ENCODE measurements at regions not wholly inside any gene's neighbourhood (a gene's known extent, or its start where the extent isn't known, plus 50 kb on each side); places are given as distances from the start of the nearest gene placed in this dataset.

GRCh38 chr10:43863859-43864591 is 215.3 kb upstream of the ZNF32 start:
- Histone ChIP-seq H3K27ac (peak overlapping the region; percentile 71), H3K4me3 (ENCODE audit: low read depth, low read length) (no peak overlapping the region), H3K27me3 (replicated peaks) (no peaks in the 10 kb centered on the region), H3K36me3 (replicated peaks) (no peaks in the 10 kb centered on the region)
- no peak for TF ChIP-seq CTCF (IDR thresholded peaks at IDR 0.05; ENCODE audit: low read depth, low read length, missing control alignments)
- in situ Hi-C loops (cut with HindIII; ENCODE audit: low pct_ligation_motif_present, low sequenced_read_pairs), result no loop called here
- peak; percentile 59 for DNase-seq

DNA sequence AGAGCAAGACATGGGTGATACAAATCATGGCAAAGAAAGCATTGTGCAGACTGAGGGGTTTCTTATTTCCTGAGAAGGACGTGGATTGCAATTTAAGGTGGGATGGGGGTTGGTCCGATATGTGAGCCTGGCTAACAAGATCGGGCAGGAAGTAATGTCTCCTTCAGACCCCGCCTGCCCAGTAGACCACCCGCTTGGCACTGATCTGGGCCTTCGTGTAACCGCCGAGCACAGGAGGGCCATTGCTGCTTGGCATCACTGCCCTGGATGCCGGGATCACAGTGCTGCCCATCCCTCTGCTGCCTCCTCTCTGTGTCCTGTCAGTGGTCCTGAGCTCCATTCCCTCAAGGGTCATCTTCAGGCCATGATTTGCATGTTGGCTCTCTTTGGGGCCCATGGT is 214.6 kb upstream of the ZNF32 start:
- in situ Hi-C loops (cut with HindIII; ENCODE audit: low pct_ligation_motif_present, low sequenced_read_pairs), result no loop called here
- no peak for DNase-seq
- peak overlapping the region; percentile 71 for H3K27ac ChIP-seq

DNA sequence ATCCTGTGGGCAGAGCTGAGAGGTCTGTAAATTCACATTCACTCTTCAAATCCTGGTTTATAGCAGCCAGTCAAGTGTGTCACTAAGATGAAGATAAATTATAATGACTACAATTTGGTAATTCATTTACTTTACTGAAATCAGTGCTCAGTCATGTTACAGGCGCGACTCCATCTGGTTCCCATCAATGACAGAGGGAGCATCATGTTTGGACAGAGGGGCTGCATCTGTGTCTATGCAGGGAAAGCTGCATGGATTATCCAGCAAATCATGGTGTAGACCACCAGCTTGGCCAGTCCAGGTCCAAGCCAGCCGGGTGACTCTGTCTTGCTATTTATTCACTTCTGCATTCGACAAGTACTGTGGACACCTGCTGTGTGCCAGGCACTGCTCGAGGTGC is 214.1 kb upstream of the ZNF32 start:
- Histone ChIP-seq H3K4me3 (ENCODE audit: low read depth, low read length) (no peak overlapping the region), H3K36me3 (replicated peaks) (no peaks in the 10 kb centered on the region), H3K27ac (peak overlapping the region; percentile 46), H3K27me3 (replicated peaks) (no peaks in the 10 kb centered on the region)
- TF ChIP-seq CTCF (IDR thresholded peaks at IDR 0.05; ENCODE audit: low read depth, low read length, missing control alignments), result no peak
- in situ Hi-C loops (cut with HindIII; ENCODE audit: low pct_ligation_motif_present, low sequenced_read_pairs), result no loop called here
- DNase-seq, result no peak

More for the DNA sequence above, 214.6 kb upstream of the ZNF32 start:
- no peak for TF ChIP-seq CTCF (IDR thresholded peaks at IDR 0.05; ENCODE audit: low read depth, low read length, missing control alignments)
- no peaks in the 10 kb centered on the region for H3K27me3 ChIP-seq (replicated peaks)
- no peaks in the 10 kb centered on the region for H3K36me3 ChIP-seq (replicated peaks)
- no peak overlapping the region for H3K4me3 ChIP-seq (ENCODE audit: low read depth, low read length)

DNA sequence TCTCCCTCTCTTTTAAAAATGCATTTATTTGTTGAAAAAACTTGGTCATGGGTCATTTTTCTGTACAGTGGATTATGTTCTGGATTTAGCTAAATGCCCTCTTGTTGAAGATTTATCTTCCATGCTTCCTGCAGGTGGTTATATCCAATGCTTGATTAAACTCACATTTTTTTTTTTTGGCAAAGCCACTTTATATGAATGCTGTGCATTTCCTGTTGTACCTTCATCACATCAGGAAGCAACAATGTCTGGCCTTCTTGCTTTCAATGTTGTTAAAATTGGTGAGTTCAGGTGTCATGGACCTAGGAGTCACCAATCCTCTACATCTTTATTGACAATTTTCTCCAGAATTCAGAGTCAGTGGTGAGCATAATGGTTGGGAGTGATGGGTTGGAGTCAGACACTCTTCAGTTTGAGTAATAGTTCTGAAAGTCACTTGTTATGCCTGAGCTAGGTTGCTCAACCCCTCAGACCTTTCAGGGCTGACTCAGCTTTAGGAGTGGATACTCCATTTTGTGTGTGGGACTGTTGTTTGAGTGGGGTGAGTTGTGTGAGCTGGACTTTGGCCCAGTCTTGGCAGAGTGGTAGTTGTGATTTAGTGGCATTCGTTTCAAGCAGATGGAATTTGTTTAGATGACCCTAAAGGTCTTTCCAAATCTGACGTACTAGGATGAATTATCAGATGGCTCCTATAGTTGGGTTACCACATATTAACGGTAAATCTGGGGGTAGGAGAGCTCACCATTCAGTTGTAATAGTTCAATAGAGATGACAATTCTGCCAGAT is 213.5 kb upstream of the ZNF32 start:
- Histone ChIP-seq H3K27ac (peak overlapping the region; percentile 46), H3K36me3 (replicated peaks) (no peaks in the 10 kb centered on the region), H3K4me3 (ENCODE audit: low read depth, low read length) (no peak overlapping the region), H3K27me3 (replicated peaks) (no peaks in the 10 kb centered on the region)
- no peak for TF ChIP-seq CTCF (IDR thresholded peaks at IDR 0.05; ENCODE audit: low read depth, low read length, missing control alignments)
- in situ Hi-C loops (cut with HindIII; ENCODE audit: low pct_ligation_motif_present, low sequenced_read_pairs), result no loop called here
- peak; percentile 74 for DNase-seq

DNA sequence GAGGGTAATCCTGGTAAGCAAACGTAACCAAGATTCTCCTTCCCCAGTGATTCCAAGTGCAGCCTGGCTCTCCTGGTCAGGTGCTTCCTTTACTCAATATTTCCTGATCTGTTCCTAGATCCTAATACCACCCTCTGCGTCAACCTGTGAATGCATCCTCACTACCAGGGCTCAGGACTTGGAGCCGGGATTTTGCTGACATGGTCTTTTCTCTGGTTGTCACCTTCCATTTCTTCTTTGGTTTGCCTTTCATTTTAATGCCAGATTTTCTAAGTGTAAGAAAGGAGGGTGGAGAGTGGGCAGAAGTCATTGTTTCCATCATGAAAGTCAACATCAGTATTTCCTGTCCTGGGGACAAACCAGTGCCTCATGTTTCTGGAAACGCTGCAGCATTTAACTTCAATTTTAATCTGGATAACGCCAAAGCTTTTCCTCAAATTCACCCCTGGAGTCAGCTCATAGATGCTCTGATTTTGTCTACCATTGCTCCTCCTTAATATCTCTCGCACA is 210.4 kb upstream of the ZNF32 start:
- Histone ChIP-seq H3K4me3 (ENCODE audit: low read depth, low read length) (no peak overlapping the region), H3K27ac (no peak overlapping the region), H3K36me3 (replicated peaks) (no peaks in the 10 kb centered on the region), H3K27me3 (replicated peaks) (no peaks in the 10 kb centered on the region)
- no peak for DNase-seq
- no peak for TF ChIP-seq CTCF (IDR thresholded peaks at IDR 0.05; ENCODE audit: low read depth, low read length, missing control alignments)
- in situ Hi-C loops (cut with HindIII; ENCODE audit: low pct_ligation_motif_present, low sequenced_read_pairs), result no loop called here

Measured in brain microvascular endothelial cell (primary cell).